ENCODE measurements at regions not wholly inside any gene's neighbourhood (a gene's known extent, or its start where the extent isn't known, plus 50 kb on each side); places are given as distances from the start of the nearest gene placed in this dataset.

DNA sequence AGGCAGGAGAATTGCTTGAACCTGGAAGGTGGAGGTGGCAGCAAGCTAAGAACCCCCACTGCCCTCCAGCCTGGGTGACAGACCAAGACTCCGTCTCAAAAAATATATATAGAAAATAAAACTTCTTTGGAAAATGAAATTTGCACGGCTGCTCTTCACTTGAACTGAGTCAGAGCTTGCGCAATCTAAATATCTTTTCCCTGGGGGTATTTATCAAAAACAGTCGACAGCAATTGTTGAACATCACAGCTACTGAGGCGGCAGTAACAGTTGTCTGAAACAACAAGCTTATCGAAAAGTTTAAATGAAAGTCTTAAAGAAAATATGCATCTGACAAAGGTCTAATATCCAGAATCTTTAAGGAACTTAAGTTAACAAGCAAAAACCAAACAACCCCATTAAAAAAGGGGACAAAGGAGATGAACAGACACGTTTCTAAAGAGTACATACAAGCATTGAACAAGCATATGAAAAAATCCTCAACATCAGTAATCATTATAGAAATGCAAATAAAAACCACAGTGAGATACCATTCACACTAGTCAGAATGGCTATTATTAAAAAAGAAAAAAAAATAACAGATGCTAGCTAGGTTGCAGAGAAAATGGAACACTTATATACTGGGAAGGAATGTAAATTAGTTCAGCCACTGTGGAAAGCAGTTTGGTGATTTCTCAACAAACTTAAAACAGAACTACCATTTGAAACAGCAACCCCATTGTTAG is 153.6 kb upstream of the CDH9 start:
- Histone ChIP-seq H3K27ac (replicated peaks) (no peak overlapping the region), H3K4me3 (replicated peaks; ENCODE audit: insufficient read depth, low read length) (no peak overlapping the region), H3K27me3 (ENCODE audit: insufficient read depth, poor library complexity, severe bottlenecking) (no peaks in the 10 kb centered on the region)
- no peak for DNase-seq (ENCODE audit: low read depth in 1 of 2, low spot score in 1 of 2)
- TF ChIP-seq SPI1 (IDR thresholded peaks at IDR 0.05; ENCODE audit: borderline replicate concordance, low read depth) (no peak), POLR2AphosphoS5 (IDR thresholded peaks at IDR 0.05; ENCODE audit: low read depth) (no peak), GABPA (IDR thresholded peaks at IDR 0.05; ENCODE audit: low read depth) (no peak)
- TF ChIP-seq, protein P1, sequence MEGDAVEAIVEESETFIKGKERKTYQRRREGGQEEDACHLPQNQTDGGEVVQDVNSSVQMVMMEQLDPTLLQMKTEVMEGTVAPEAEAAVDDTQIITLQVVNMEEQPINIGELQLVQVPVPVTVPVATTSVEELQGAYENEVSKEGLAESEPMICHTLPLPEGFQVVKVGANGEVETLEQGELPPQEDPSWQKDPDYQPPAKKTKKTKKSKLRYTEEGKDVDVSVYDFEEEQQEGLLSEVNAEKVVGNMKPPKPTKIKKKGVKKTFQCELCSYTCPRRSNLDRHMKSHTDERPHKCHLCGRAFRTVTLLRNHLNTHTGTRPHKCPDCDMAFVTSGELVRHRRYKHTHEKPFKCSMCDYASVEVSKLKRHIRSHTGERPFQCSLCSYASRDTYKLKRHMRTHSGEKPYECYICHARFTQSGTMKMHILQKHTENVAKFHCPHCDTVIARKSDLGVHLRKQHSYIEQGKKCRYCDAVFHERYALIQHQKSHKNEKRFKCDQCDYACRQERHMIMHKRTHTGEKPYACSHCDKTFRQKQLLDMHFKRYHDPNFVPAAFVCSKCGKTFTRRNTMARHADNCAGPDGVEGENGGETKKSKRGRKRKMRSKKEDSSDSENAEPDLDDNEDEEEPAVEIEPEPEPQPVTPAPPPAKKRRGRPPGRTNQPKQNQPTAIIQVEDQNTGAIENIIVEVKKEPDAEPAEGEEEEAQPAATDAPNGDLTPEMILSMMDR (IDR thresholded peaks at IDR 0.05; ENCODE audit: insufficient read depth, low read length), result no peak
- TF ChIP-seq, protein P2, sequence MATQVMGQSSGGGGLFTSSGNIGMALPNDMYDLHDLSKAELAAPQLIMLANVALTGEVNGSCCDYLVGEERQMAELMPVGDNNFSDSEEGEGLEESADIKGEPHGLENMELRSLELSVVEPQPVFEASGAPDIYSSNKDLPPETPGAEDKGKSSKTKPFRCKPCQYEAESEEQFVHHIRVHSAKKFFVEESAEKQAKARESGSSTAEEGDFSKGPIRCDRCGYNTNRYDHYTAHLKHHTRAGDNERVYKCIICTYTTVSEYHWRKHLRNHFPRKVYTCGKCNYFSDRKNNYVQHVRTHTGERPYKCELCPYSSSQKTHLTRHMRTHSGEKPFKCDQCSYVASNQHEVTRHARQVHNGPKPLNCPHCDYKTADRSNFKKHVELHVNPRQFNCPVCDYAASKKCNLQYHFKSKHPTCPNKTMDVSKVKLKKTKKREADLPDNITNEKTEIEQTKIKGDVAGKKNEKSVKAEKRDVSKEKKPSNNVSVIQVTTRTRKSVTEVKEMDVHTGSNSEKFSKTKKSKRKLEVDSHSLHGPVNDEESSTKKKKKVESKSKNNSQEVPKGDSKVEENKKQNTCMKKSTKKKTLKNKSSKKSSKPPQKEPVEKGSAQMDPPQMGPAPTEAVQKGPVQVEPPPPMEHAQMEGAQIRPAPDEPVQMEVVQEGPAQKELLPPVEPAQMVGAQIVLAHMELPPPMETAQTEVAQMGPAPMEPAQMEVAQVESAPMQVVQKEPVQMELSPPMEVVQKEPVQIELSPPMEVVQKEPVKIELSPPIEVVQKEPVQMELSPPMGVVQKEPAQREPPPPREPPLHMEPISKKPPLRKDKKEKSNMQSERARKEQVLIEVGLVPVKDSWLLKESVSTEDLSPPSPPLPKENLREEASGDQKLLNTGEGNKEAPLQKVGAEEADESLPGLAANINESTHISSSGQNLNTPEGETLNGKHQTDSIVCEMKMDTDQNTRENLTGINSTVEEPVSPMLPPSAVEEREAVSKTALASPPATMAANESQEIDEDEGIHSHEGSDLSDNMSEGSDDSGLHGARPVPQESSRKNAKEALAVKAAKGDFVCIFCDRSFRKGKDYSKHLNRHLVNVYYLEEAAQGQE (IDR thresholded peaks at IDR 0.05; ENCODE audit: insufficient replicate concordance, low read depth), result no peak

DNA sequence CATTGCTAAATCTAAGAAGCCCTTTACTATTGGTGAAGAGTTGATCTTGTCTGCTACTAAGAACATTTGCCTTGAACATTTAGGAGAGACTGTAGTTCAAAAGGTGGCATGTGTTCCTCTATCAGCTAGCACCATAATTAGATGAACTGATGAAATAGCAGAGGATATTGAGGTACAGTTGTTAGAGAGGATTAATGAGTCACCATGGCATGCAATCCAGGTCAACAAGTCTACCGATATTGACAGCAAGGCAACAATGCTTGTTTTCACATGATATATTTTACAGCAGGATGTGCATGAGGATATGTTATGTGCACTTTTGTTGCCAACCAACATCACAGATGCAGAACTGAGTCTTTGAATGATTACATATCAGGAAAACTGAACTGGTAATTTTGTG is 134.3 kb upstream of the CDH9 start:
- H3K27me3 ChIP-seq (ENCODE audit: insufficient read depth, poor library complexity, severe bottlenecking), result no peaks in the 10 kb centered on the region
- TF ChIP-seq GABPA (IDR thresholded peaks at IDR 0.05; ENCODE audit: low read depth) (no peak), SPI1 (IDR thresholded peaks at IDR 0.05; ENCODE audit: borderline replicate concordance, low read depth) (no peak)
- TF ChIP-seq, protein P1 (IDR thresholded peaks at IDR 0.05; ENCODE audit: insufficient read depth, low read length), result no peak
- DNase-seq (ENCODE audit: low read depth in 1 of 2, low spot score in 1 of 2), result no peak
- H3K27ac ChIP-seq (replicated peaks), result no peak overlapping the region
- H3K4me3 ChIP-seq (replicated peaks; ENCODE audit: insufficient read depth, low read length), result no peak overlapping the region

DNA sequence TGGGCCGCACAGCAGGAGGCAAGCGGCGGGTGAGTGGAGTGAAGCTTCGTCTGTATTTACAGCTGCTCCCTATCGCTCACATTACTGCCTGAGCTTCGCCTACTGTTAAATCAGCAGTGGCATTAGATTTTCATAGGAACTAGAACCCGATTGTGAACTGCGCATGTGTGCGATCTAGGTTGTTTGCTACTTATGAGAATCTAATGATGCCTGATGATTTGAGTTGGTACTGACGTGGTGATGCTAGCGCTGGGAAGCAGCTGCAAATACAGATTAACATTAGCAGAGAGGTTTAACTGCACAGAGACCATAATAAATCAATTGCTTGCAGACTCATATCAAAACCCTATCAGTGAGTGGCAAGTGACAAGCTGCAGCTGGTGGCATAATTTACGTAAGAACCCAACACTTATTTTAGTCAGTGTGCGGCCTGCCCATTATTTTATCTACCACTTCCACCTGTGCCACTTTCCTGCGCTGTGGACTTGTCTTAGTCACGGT is 133.4 kb upstream of the CDH9 start:
- no peak overlapping the region for H3K27ac ChIP-seq (replicated peaks)
- TF ChIP-seq POLR2AphosphoS5 (IDR thresholded peaks at IDR 0.05; ENCODE audit: low read depth) (no peak), GABPA (IDR thresholded peaks at IDR 0.05; ENCODE audit: low read depth) (no peak), SPI1 (IDR thresholded peaks at IDR 0.05; ENCODE audit: borderline replicate concordance, low read depth) (no peak)
- TF ChIP-seq, protein P1 (IDR thresholded peaks at IDR 0.05; ENCODE audit: insufficient read depth, low read length), result no peak
- TF ChIP-seq, protein P2 (IDR thresholded peaks at IDR 0.05; ENCODE audit: insufficient replicate concordance, low read depth), result no peak
- H3K27me3 ChIP-seq (ENCODE audit: insufficient read depth, poor library complexity, severe bottlenecking), result no peaks in the 10 kb centered on the region
- H3K4me3 ChIP-seq (replicated peaks; ENCODE audit: insufficient read depth, low read length), result no peak overlapping the region
- no peak for DNase-seq (ENCODE audit: low read depth in 1 of 2, low spot score in 1 of 2)

All from HL-60 (cell line).